ACHN (cell line): ENCODE measurements at regions not wholly inside any gene's neighbourhood (a gene's known extent, or its start where the extent isn't known, plus 50 kb on each side); places are given as distances from the start of the nearest gene placed in this dataset.

Experiments used
- DNase-seq: peaks from one replicate; pipeline ENCODE4 v3.0.0-alpha.2; 2015
- in situ Hi-C: cut with HindIII; loops from 2 replicates; pipeline ENCODE4 v1.10.0; 2017; ENCODE audit warnings: low sequenced_read_pairs, low pct_ligation_motif_present, low pct_unique_long_range_greater_than_20kb

GRCh38 chr1:95554408-95554807 lies 320.4 kb downstream of the RWDD3 start:
- no peak for DNase-seq
- in situ Hi-C loops: no loop called here

DNA sequence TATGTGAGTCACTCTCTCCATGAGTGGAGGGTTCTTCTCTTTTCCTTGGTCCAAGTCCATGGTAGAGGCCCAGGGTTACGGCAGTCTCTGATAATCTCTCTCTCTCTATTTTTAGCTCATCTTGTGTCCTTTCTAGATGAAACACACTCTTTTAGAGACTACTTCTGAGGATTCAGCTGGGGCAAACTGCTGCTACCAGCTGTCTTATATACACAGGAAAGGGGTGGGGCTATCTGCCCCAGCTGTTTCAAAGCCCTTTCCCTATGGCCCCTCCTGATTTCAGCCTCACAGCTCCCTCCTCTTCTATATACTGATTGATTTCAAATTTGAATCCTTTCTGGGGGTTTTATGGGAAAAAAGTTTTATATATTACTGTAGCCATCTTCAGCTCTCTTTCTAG lies 324.8 kb downstream of the RWDD3 start:
- DNase-seq: no peak

DNA sequence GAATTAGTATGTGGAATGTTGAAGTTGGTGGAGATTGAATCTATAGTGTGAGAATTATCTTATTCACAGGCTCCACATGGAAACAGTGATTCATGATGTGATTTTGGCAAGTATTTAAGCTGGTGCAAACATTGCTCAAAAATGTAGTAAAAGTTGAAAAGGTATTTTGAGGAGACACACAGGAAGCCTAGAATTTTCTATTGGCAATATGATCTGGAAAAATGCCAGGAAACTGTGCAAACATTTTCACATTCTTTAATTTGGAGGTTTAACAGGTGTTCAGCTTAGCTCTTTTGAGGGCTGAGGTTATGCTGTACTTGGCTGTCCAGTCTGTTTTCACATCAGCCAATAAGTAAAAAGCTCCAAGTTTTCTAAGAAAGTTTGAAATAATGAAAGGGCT lies 327.3 kb downstream of the RWDD3 start:
- in situ Hi-C loops: no loop called here
- no peak for DNase-seq

More for the DNA sequence above, 324.8 kb downstream of the RWDD3 start:
- in situ Hi-C loops: no loop called here

DNA sequence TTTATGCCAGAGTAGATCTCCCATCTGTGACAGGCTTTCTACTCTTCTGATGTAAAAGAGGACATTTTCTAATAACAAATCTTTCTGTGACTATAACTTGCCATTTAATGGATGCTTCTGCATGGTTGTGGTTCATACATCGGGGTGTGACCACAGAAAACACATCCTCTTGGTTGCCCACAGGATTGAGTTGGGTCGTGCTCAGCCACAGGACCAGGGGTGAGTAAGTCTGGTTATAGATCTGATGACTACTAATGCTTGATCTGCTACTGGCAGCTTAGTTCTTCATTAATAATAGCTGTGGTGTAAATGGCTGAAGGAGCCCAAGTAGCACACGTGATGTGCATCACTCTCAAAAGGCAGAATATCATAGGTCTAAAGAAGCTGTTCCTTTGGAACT lies 328.2 kb downstream of the RWDD3 start:
- no peak for DNase-seq
- in situ Hi-C loops: no loop called here

DNA sequence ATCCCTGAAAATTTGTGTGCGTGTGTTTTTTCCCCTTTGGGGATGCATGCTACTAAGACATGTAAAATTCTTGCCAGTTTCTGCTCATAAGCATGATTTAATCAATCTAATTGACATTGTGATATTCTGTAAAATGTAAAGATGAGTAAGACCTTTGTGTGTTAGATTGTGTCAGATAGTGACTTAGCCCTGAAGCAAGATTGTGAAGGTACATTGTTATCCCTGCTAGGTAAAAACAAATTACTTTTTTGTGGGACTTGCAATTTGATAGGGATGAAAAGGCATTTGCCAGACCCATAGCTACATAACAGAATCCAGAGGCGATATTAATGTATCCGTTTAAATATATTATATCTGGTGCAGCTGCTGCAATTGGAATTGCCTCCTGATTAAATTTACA lies 338.0 kb downstream of the RWDD3 start:
- no peak for DNase-seq
- in situ Hi-C loops: no loop called here

- in situ Hi-C loops: no loop called here
These were observed 339.0 kb downstream of the RWDD3 start for GRCh38 chr1:95572962-95573361.

GRCh38 chr1:95575291-95575690 lies 341.3 kb downstream of the RWDD3 start:
- DNase-seq: no peak
- in situ Hi-C loops: no loop called here

More at GRCh38 chr1:95572962-95573361, 339.0 kb downstream of the RWDD3 start:
- no peak for DNase-seq

DNA sequence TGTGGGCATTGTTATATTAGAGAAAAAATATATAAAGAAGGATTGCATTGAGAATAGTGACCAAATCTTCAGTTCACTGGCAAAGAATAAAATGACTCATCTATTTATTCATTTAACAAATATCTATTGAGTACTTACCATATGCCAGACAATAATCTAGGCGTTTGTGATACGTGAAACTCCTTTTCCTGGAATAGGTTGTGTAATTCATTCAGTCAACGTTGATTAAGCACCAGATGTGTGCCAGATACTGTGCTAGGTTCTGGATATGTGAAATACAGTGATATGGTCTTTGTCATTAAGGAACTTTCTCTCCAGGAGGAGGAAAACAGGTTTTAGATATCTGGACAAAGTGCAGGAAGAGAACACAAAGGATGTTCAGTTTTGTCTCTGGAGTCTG lies 344.5 kb downstream of the RWDD3 start:
- DNase-seq: no peak
- in situ Hi-C loops: no loop called here

DNA sequence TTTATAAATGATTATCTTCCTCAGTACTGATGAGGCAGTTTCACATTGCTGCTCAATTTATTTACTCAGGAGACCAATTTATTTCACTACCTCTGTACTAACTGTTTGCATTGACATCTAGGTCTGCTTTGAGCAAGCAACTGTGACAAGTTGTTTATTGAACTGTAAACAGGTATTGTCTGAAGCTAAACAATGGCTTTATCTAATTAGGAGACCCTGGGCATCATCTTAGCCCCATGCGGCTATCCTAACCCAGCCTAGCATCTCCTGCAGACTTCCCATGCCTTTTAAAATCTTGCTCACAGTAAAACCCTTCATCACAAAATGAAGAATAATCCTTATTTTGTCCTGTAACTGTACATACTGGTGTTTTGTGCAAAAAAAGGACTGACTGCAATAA lies 348.2 kb downstream of the RWDD3 start:
- no peak for DNase-seq

DNA sequence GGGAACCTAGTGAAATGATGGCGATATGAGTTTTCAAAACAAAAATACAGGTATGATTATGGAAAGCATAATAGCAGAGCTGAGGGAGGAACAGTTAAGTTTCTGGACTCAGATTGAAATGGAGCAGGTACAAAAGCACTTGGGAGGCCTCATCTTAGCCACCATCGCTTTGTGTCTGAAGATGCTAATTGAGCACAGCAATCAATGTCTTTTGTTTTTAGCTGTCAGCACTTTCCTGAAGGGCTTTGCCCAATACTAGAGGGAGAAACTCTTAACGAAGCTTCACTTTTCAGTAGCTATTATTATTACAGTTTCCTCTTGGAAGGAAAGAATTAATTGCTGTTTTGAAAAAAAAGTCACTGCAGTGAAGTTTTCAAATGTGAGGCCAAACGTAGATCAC lies 348.7 kb downstream of the RWDD3 start:
- in situ Hi-C loops: no loop called here
- no peak for DNase-seq

More for the DNA sequence above, 348.2 kb downstream of the RWDD3 start:
- in situ Hi-C loops: no loop called here

DNA sequence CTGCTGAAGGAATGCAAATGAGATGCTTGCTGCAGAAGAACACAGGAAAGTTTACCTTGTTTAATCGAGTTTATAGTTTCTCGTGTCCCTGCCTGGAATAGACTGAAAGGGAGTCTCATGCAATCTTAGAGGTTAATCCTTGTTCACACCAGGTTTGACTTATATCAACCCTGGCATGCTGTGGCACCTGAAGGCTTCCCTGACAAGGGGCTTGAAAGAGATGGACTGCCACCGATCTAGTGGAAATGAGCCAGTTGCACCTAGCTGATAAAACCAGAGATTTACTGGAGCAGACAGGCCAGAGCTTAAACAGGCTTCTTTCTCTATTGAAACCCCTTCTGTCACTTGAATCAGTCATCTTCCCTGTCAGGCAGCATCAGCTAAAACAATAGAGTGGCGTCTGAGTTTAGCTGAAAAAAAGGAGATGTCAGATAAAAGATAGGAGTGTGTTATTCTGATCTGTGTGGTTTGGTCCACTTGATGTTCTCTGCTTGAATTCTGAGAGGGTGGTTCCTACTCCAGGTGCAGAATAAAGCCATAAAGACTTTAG lies 349.7 kb downstream of the RWDD3 start:
- in situ Hi-C loops: no loop called here
- no peak for DNase-seq

DNA sequence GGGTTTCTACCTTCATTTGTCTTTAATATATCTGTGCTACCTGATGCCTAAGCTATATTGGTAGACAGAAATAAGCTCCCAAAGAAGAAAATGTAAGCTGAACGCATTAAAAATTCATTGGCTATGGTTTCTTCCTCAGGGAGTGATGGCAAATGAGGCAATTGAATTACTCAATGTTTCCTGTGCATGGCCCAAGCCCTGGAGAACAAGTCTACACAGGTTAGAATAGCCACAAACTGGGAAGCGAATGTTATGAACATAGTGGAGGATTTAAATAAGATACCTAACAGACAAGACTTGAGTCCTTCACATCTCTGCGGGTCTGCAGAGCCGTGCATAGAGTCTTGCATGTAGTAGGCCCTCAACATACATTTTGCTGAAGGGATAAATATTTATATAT lies 350.3 kb downstream of the RWDD3 start:
- in situ Hi-C loops: no loop called here
- DNase-seq: no peak

DNA sequence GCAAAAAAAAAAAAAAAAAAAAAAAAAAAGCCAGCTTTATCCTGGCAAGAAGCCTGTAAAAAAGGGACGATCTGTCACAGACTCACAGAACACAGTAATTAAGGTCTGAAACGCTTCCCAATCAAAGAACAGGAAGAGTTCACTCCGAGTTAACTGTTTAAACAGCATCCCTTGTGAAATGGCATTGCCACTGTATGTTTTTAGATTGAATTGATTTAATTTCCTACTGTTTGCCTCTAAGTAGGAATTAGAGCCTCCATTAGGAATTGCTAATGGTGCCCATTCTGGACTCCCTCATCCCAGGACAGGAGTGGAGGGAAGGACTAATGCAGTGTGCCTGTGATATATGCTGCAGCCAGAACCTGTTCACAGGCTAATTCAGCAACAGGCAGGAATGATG lies 370.8 kb downstream of the RWDD3 start:
- no peak for DNase-seq
- in situ Hi-C loops: no loop called here

- DNase-seq: no peak
- in situ Hi-C loops: no loop called here
These were observed 380.2 kb downstream of the RWDD3 start for GRCh38 chr1:95614197-95614596.

DNA sequence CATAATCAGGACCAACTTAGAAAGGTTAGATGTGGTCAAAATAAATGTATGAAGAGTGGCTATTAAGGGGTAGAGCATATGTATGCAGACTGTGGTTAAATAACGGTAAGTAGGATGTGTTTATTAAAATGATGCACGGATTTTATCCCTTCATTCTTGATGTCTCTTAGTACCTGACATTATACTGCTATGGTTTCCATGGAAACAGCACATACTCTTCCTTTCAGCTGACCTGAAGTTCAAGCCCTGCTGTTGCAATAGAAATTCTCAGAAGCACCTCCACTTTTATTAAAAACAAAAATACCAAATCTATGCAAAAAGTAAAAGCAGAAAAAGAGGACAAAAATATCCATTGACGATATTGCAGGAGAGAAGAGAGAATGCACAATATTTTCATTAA lies 381.4 kb downstream of the RWDD3 start:
- in situ Hi-C loops: no loop called here
- DNase-seq: no peak

- no peak for DNase-seq
- in situ Hi-C loops: no loop called here
These were observed 386.1 kb downstream of the RWDD3 start for GRCh38 chr1:95620076-95620475.

DNA sequence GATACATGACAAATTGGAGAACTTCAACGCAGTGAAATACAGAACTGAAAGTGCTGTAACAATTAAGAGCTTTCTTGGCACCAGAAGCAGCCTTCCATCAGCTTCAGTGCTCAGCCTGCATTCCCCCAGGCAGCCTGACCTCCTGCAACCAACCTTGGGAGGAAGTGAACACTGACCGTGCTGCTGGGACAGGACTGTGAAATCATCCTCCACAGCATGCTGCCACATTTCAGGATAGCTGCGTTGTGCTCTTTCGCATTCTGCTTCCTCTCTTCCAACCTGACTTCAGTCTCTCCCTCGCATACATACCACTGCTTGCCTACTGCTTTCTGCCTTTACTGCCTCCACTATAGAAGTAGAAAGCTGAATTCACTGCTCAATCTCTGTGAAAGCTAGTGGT lies 388.6 kb downstream of the RWDD3 start:
- DNase-seq: no peak
- in situ Hi-C loops: no loop called here

- in situ Hi-C loops: no loop called here
- no peak for DNase-seq
These were observed 391.2 kb downstream of the RWDD3 start for GRCh38 chr1:95625224-95625623.

GRCh38 chr1:95627244-95627643 lies 393.2 kb downstream of the RWDD3 start:
- in situ Hi-C loops: no loop called here
- DNase-seq: no peak

GRCh38 chr1:95631695-95632094 lies 397.7 kb downstream of the RWDD3 start:
- no peak for DNase-seq
- in situ Hi-C loops: no loop called here

- in situ Hi-C loops: no loop called here
- no peak for DNase-seq
These were observed 401.8 kb downstream of the RWDD3 start for GRCh38 chr1:95635811-95636210.
